GM18858 (cell line): ENCODE measurements at regions not wholly inside any gene's neighbourhood (a gene's known extent, or its start where the extent isn't known, plus 50 kb on each side); places are given as distances from the start of the nearest gene placed in this dataset.

Source experiments
- ATAC-seq: cut with Tn5 transposase; IDR thresholded peaks from one replicate; pipeline ENCODE4 v1.9.1; 2021; ENCODE audit not compliant: unreplicated experiment

DNA sequence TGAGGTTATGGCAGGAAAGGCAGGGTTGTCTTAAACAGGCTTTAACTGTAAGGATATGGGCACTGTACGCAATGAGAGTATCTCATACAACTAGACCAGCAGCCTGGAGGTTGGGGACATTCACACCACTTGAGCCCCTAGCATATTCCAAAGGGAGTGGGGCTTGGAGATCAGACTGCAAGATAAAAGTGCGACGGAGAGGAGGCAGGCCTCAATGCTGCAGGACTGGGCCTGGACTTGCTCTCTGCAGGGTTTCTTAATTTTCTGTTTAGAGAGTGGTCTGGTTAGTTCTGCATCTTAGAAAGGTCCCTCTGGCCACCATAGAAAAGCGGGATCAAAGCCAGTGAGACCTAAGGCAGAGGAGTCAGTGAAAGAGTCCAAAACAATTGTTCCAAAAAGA is 357.7 kb upstream of the NR2F2 start:
- ATAC-seq: no peak

- peak; percentile 45 for ATAC-seq
Measured at GRCh38 chr15:95973566-95974256, 356.8 kb upstream of the NR2F2 start.

- ATAC-seq: peak; percentile 55
Measured at GRCh38 chr15:95975212-95975611, 355.3 kb upstream of the NR2F2 start.

- ATAC-seq: no peak
Measured at GRCh38 chr15:95979286-95979685, 351.2 kb upstream of the NR2F2 start.

GRCh38 chr15:95981209-95981608 is 349.3 kb upstream of the NR2F2 start:
- no peak for ATAC-seq

DNA sequence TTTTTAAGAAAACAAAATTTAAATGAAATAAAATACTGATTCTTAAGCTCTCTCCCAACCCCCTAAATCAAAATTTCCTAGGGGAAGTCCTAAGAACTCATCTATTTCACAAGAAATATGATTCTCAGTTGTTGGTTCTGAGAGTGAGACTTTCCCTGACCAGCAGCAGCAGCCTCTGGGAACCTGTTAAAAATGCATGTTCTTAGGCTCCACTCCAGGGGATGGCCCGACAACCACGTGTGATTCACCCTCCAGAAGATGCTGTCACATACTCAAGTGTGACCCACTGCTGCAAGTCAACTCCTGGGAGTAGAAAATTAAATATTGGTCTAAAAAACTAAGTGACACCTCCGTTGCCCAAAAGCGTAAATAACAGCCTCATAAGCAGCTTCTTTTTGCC is 343.2 kb upstream of the NR2F2 start:
- no peak for ATAC-seq

DNA sequence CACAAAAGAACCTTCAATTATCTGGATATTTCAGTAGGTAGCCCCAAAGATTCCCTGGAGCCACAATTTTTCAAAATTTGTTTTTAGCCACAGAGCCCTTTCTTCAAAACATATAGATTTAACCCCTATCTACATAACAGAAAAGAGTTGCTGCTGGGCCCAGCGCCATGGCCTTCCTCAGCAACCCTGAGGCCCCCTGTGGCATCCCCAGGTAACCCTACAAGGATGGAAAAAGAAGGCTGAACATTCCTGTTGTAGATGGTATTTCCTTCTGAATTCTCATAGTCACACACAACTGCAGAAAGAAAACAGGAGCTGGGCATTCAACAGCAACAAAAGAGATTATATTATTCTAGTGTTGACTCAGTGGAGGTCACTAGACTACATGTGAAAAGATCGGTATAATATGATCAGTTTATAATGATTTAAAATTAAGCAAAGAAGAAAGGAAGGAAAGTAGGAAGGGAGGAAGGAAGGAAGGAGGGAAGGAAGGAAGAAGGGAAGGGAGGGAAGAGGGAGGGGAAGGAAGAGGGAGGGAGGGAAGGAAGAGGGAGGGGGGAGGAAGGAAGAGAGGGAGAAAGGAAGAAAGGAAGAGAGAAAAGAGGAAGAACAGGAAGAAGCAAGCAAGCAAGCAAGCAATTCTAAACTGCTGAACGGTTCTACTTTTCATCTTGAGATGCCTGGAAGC is 342.5 kb upstream of the NR2F2 start:
- ATAC-seq: no peak

DNA sequence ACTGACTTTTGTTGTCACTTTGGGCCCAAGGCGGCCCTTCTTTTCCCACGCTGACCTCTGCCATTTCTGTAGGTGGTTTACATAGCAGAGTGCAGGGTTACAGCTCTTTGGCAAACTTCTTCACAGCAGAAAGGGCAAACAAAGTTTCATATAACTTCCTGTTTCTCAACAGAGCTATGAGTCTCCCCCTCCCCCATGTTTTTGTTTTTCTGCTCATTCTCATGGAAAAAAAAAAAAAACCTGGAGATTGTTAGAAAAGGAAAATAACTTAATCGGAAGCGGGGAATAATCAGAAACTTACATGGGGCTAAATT is 342.0 kb upstream of the NR2F2 start:
- no peak for ATAC-seq

DNA sequence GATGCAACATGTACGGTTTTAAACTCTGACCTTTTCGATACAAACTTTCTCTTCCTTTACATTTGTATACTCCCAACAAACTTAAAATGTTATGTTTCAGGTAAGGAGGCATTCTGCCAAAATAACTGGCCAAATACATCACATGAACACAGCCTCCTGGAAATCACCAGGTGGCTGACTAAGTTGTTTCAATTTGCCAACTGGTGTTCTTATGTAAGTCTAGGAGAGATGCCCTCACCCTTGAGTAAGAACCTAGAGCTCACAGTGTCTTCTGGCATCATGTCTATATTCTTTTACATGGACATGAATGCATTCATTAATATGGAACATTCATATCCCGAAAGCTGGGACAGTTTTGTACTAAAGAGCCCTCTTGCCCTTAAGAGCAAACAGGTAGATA is 341.1 kb upstream of the NR2F2 start:
- ATAC-seq: no peak

DNA sequence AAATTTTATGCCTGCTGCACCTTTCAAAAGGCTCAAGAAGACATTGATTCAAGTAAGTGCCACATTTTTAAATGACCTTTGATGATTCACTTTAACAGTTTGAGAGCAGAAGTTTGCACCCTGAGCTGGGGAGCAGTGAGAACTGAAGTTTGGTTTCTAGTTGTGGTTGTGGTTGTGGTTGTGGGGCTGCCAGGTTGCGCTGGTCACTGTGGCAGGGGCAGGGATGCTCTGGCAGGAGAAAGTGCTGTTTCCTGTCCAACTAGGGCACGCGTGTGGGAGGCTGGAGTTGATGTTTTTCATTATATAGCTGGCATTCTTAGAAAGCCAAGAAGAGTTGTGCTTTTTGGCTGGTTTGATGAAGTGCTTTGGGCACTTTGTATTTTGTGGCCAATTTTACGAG is 339.7 kb upstream of the NR2F2 start:
- ATAC-seq: no peak

DNA sequence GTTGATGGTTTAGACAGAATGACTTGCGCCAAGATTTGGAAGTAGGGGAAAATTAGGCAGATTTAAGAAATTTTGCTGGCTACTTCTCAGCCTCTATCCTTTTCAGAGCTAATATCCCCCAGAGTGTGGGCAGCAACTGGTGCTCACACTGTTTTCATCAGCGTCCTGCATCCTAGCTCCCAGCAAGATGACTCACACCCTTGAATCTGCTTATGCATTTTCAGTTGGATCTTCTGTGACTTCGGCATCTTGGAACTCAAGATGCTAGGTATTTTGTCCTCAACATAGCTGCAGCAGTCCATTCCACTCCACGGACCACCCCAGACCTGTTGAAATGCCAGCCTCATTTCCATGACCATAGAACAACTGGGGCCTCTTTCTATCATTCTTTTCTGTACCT is 336.1 kb upstream of the NR2F2 start:
- no peak for ATAC-seq

GRCh38 chr15:95995375-95996168 is 334.9 kb upstream of the NR2F2 start:
- ATAC-seq: no peak

DNA sequence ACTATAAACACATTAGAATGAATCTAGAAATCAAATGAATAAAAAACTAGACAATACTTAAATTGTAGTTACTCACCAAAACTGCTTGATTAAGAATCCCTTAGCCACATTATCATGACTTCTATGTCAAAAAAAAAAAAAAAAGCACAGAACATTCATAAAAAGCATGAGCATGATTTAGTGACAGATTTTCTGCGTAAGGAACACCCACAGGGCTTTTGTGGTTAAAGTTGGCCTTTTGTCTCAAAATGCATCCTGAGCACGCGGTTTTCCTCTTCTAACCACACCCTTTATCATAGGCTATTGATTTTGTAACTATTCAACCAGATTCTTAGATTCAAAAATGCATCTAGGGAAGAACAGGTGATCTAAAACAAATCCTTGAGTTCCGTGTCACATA is 334.0 kb upstream of the NR2F2 start:
- ATAC-seq: no peak

DNA sequence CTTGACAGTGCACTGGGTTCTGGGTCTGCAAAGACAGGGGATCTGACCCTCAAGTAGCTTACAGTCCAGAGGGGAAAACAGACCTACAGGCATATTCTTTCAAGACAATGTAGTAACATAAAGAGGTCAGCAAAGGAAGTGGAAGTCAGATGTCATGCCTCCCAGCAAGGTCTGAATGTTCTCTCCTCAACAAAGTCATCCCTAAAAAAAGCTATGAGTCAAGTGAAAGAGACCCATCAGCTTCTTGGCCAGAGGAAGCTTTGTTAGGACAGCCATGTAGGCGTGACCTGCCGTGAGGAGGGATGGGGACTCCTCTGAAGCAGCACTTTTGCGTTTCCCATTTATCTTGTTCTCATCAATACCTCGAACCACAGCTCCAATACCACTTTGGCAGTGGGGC is 331.6 kb upstream of the NR2F2 start:
- no peak for ATAC-seq

DNA sequence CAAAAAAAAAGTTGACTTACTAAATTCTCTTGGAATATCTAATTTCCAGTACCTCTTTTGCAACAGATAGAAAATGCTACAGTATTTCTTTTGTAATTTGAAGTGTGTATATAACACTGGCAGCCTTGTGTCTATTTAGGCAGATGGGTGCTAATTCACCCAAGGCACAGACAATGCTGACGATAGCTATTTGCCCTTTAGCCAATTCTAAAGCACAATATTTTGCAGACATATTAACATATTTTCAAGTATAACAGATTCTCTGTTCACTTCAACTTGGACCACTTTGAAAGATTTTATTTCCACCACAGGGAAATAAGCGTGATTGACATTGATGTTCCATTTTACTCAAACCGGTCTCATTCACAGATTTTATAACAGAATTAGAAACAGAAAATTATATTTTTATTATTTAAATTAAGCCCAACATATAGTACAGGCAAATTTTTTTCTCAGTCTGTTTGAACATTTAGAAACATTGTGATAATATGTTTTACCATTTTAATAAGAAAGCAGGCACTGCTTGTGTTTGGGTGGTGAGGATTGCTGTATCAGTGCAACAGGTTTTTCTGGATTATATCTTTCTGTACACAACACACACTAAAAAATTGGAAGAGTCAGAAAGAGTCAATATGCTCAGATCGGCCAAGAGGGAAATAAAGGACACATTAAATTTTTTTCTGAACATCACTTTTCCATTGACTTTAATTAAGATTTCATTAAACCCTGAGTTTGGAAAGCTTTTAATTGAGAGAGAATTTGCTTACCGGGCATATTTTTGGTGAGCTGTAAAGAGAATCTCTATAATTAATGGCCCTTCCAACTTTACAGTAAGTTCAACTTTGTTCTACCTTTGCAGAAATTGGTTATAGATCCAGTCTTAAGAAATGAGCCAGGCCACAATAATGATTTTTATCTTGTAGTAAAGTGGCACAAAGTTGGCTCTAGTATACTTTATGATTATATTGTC is 327.3 kb upstream of the NR2F2 start:
- ATAC-seq: no peak

GRCh38 chr15:96005906-96006305 is 324.6 kb upstream of the NR2F2 start:
- no peak for ATAC-seq

GRCh38 chr15:96011136-96011535 is 319.4 kb upstream of the NR2F2 start:
- no peak for ATAC-seq

DNA sequence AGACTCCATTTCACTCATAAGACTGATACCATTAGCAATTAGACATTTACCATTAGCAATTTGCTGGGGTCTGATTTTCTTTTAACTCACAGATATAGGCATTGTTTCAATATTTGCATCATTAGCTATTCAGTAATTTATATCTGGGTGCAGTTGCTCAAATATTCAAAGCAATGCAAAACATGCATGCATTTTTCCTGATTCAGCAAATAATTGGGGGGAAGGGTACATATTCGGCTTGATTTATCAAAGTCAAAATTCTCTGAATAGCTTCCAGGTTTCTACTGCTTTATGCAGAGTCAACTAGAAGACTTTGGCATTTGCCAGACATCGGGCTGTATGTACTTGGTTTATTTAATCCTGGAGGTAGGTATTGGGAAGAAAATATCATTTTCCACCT is 315.6 kb upstream of the NR2F2 start:
- ATAC-seq: no peak

DNA sequence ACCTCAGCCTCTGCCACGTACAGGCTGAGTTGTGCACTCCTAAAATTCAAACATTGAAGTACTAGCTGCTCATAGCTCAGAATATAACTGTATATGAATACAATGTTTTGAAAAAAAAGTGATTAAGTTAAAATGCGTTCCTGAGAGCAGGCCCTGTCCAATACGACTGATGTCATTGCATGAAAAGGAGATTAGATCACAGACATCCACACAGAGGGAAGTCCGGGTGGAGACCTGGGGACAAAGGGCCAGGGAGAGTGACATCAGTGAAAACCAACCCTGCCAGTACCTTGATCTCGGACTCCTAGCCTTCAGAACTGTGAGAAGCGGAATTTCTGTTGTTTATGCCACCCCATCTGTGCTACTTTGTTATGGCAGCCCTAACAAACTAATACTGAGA is 311.4 kb upstream of the NR2F2 start:
- ATAC-seq: no peak

GRCh38 chr15:96020133-96020532 is 310.4 kb upstream of the NR2F2 start:
- no peak for ATAC-seq

DNA sequence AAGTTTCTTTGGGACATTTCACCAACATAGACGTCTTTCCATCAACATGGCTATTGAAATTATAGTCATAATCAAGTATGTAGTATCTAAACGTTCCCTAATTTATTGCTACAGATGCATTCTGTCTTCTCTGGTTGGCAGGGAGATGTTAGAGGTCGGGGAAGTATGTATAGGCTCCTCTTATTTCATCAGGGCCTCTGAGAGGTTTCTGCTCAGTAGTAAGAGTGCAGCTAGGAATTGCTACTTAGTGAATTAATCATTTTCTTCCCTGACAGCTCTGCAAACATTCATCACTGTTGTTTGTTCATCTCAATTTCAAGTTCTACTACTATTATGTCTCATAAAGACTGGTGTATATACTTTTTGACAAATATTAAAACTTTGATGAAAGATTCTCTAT is 309.7 kb upstream of the NR2F2 start:
- no peak for ATAC-seq
